ENCODE measurements at regions not wholly inside any gene's neighbourhood (a gene's known extent, or its start where the extent isn't known, plus 50 kb on each side); places are given as distances from the start of the nearest gene placed in this dataset.
A peak's percentile ranks its signal among the peaks of the same experiment; 100 is the strongest.
"Not testable (repeated sequence)": the region's sequence is repeated elsewhere in the genome, so short reads cannot be mapped to it uniquely, and the experiment has no call there.

DNA sequence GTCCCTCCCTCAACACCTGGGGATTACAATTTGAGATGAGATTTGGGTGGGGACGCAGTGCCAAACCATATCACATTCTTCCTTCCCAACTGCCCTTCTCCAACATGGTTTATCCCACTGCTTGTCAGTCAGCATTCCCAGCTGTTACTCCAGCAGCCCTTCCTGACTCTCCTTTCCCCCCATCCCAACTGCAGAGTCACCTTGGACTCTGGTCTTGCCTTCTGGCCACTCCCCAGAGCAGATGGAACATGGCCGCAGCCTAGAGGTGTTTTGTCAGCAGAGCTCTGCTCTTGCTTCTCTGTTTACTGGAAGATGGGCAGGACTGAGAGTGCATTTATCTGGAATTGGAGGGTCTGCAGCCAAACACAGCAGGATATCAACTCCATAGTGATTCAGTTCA lies 51.2 kb upstream of the MEX3C start:
- DNase-seq = no peak

- no peak for DNase-seq
Observed at GRCh38 chr18:51250006-51250405, 52.5 kb upstream of the MEX3C start.

- DNase-seq = no peak
Observed at GRCh38 chr18:51250458-51251024, 53.1 kb upstream of the MEX3C start.

DNA sequence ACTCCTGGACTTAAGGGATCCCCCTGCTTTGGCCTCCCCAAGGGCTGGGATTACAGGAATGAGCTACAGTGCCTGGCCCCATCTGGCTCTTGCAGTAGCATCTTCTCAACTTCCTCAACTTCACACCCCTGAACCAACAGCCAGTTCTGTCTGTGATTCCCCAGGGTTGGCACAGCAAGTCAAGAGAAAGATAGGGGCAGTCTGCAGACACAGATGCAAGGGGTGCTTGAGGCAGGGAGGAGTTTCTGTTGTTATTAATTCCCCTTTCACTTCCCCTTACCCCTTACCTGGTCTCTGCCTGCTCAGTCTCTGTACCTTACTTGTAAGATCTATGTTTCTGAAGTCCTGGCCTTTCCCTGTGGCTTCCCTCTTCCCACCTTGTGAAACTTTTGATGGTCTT lies 54.1 kb upstream of the MEX3C start:
- DNase-seq = no peak

GRCh38 chr18:51253476-51253875 lies 56.0 kb upstream of the MEX3C start:
- DNase-seq = no peak

DNA sequence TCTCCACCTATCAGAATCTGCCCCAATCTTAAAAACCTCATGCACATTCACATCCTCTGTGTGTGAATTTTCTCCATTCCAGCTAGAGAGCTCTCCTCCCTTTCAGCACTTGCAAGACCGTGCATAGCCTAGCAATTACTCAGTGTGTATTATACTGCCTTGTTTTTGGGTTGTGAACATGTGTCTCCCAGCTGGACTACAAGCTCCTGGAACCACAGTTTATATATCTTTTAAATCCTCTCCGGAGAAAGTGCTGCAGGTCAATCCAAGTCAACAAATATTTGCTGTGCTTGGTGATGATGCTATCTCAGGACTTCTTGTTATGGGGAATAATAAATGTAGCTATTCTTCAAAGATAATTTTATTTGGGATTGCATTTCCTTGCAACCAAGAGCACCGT lies 58.2 kb upstream of the MEX3C start:
- DNase-seq = no peak

- DNase-seq = no peak
Observed at GRCh38 chr18:51257150-51257549, 59.7 kb upstream of the MEX3C start.

DNA sequence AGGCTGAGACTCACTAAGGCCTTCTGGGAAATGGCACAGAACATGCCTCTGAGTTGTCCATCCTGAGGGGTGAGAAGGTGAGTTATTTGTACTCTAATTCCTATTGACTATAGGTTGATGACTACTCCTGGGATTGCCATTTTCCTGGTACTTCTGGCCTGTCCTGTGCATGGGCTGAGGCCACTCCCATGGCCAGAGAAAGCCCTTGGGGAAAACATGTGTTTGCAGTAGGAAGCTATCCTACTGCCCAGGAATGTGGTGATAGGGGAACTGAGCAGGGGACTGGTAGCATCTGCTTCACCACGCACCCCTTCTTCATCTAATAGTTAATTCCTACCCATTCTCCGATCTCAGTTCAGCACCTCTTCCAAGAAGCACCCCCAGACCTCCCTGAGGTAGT lies 62.6 kb upstream of the MEX3C start:
- DNase-seq = no peak

GRCh38 chr18:51266077-51266476 lies 68.6 kb upstream of the MEX3C start:
- not testable (repeated sequence) for DNase-seq

DNA sequence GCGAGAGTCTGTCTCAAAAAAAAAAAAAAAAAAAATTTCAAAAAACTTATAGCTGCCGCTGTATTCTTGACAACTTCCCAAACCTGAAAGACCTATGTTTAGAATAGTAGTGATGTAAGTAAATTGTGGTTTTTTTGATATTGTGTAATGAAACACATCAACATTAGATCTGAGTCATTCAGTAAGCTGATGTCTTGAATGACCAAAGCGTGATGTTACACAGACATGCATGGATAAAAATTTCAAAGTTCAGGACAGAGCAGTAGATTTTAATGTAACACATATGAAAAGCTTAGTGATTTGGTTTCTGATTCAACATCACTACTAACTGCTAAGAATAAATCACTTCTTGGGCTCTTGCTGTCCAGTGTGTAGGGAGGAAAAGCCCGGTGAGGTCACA lies 69.3 kb upstream of the MEX3C start:
- no peak for DNase-seq

GRCh38 chr18:51273437-51273836 lies 76.0 kb upstream of the MEX3C start:
- no peak for DNase-seq

- no peak for DNase-seq
Observed at GRCh38 chr18:51275712-51276476, 78.4 kb upstream of the MEX3C start.

- no peak for DNase-seq
Observed at GRCh38 chr18:51278045-51278649, 80.7 kb upstream of the MEX3C start.

GRCh38 chr18:51279367-51279984 lies 82.0 kb upstream of the MEX3C start:
- no peak for DNase-seq

DNA sequence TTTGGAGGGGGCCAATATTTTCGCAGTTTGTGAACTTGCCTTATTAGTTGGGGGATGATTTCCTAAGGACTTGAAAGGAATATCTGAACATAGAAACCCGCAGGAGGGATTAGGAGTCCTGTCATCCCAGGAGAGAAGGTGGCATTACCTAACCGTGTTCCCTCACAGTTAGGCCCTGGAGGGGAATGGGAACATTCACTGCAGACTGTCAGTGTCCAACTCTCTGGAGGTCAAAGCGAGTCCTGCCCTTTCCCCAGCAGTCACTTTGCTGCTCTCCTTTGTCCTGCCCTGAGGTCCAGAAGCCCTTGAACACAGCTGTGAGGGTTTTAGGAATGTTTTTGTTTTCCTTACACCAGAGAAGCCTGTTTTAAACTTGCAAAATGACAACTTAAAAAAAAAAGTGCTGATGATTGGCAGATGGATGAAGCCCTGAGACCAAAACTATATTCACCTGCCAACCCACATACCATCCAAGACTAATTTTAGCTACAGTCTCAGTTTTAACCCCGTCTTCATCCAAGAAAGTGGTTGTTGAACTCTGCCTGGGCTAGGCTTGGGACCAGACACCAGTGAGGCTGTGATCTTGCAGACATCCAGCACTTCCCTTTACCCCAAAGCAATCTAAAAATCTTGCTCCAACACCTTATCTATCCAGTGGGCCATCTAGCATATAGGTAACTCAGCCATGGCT lies 90.5 kb upstream of the MEX3C start:
- DNase-seq = no peak

DNA sequence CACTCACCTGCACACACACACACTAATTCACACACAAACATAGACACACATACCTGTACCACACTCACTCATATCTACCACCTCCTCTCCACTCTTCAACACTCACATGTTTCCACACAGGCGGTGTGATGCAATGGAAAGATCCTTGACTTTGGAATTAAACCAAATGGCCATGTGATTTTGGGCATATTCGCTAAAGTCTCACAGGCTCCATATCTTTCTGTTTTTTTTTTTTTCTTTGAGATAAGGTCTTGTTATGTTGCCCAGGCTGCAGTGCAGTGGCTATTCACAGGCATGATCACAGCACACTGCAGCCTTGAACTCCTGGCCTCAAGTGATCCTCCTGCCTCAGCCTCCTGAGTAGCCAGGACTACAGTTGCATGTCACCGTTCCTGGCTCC lies 91.1 kb upstream of the MEX3C start:
- DNase-seq = no peak

DNA sequence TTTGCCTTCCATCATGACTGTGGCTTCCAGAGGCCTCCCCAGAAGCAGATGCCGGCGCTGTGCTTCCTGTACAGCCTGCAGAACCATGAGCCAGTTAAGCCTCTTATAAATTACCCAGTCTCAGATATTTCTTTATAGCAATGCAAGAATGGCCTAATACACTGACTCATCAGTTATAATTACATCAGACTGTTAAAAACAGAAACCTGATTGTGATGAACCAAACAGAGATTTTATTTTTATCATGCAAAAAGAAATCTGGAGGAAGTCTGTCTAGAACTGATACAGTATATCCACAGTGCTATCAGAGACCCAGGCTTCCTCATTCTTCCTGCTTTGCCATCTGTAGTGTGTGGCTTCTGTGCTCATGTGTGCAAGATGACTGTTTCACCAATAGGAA lies 93.4 kb upstream of the MEX3C start:
- no peak for DNase-seq

DNA sequence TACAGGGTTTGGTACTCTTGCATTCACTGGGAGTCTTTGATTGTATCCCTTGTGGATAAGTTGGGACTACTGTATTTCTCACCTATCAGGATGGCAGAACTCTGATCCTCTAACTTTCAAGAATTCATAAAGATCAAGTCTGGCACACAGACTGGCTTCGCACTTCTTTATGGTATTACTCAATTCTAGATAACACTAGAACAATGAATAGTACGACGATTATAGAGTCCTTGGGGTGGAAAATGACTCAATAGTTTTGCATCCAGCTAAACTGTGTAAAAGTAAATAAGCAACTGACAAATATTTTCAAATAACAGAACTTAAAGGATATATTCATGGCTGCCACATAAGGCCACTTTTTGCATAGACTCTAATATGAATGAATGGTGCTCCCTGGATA lies 103.4 kb upstream of the MEX3C start:
- no peak for DNase-seq

- DNase-seq = no peak
Observed at GRCh38 chr18:51301376-51301775, 103.9 kb upstream of the MEX3C start.

DNA sequence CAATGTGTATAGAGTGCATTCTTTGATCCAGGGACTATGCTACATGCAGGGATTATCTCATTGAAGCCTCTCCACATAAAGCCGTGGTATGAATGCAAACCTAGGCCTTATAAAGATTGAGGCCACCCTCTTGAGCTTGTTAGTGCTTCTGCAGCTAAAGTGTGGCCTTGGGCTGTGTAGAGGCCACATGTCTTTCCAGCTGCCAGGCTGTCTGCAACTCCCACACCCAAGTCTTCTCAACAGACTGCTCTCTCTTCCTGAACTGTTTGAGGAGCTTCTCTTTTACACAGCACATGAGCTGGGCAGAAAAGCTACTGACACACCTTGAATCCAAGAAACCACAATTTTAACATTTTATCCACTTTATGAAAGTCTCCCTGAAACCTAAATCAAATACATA lies 119.2 kb upstream of the MEX3C start:
- DNase-seq = no peak

DNA sequence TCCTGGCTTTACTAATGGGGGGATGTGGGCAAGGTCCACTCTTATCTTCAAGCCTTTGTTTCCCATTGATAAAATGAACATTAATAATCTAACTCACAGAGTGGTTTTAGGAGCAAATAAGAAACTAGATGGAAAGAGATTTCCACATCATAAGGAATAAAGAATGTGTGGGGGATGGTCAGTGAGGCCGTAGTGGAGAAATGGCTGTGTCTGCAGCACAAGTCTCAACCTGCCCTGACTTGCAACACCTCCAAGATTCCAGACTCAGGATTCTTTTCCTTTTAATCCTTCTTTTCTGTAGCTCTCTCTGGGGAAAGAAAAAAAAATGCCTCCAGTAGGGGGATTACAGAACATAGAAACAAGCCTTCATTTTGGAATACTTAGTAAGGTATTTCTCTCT lies 124.2 kb upstream of the MEX3C start:
- DNase-seq = no peak

DNA sequence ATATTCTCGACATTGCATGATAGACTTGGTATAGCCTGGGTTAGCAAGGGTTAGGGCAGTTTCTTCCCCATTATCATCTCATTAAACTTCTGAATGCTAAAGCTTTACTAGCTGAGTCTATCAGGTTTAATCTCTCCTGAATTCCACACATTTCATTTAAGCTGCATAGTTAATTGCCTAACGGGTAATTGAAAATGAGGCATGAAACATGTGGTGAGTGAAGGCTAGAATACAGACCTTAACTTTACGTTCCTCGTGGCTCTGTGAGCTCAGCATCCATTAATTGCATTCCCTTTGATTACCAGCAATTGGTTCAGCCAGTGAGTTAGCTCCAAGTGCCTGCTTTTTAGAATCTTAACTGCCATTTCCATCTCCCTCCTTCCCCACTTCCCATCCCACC lies 126.5 kb upstream of the MEX3C start:
- no peak for DNase-seq

DNA sequence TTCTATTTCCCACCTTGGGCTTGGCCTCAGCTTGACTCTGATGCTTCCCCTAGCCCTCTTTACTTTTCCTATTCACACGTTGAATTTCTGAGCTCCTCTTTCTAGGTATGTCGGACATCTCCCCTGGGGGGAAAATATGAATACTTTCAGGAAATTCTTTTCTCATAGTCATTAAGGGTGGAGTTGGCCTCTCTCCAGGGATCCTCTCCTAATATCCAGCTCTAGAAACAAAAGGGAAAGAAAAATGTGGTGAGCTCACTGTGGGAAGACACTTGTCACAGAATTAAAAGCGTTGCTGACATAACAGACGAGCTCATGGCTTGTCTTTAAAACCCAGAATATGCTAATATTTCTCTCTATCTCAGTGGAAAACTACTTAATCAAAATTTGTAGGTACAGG lies 132.7 kb upstream of the MEX3C start:
- DNase-seq = peak; percentile 18

GRCh38 chr18:51330739-51331138 lies 133.3 kb upstream of the MEX3C start:
- DNase-seq = no peak

Data from NCI-H1048 (cell line).